Stimulated activated CD4-positive, alpha-beta T cell treated with anti-CD3 and anti-CD28 coated beads, Interleukin-1b, Interleukin-23, amount 100 ng/mL, for 1 hour (primary cell): ENCODE measurements at regions not wholly inside any gene's neighbourhood (a gene's known extent, or its start where the extent isn't known, plus 50 kb on each side); places are given as distances from the start of the nearest gene placed in this dataset.

Experiments
- DNase-seq, 2 donors: peaks; one replicate each; pipeline ENCODE4 v3.0.0-alpha.2; 2020; ENCODE audit warnings: low read depth in 2 of 2

GRCh38 chr20:22466447-22467171, 117.8 kb downstream of the FOXA2 start:
- DNase-seq, result no peak

GRCh38 chr20:22465622-22466446, 118.5 kb downstream of the FOXA2 start:
- DNase-seq, result no peak

DNA sequence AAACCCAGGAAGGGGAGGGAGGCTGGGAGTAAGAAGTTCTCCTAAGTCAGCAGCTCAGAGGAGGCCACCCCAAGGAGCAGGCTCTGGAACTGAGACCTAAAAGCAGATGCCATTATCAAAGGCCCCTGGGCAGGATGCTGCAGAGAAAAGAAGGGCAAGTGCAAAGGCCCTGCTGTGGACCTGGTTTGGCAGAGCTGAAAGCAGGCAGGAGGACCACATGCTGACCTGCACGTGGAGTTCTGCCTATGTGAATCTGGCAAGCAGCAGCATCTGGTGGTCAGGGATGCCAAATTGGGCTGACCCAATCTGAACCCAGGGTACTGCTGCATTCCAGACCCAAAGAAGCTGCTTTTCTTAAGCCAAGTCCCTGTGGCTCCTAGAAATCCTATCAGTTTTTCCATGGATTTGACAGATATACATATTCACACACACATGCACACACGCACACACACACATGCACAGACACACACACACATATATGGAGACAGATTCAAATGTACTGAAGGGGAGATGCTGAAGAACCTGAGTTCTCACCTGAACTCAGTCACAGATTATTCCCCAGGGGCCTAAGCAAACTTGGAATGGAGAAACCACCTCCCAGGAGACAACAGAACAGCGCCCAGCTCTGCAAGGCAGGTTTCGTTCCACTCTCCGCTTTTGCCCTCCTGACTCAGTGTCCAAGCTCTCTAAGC, 119.9 kb downstream of the FOXA2 start:
- DNase-seq, result no peak

DNA sequence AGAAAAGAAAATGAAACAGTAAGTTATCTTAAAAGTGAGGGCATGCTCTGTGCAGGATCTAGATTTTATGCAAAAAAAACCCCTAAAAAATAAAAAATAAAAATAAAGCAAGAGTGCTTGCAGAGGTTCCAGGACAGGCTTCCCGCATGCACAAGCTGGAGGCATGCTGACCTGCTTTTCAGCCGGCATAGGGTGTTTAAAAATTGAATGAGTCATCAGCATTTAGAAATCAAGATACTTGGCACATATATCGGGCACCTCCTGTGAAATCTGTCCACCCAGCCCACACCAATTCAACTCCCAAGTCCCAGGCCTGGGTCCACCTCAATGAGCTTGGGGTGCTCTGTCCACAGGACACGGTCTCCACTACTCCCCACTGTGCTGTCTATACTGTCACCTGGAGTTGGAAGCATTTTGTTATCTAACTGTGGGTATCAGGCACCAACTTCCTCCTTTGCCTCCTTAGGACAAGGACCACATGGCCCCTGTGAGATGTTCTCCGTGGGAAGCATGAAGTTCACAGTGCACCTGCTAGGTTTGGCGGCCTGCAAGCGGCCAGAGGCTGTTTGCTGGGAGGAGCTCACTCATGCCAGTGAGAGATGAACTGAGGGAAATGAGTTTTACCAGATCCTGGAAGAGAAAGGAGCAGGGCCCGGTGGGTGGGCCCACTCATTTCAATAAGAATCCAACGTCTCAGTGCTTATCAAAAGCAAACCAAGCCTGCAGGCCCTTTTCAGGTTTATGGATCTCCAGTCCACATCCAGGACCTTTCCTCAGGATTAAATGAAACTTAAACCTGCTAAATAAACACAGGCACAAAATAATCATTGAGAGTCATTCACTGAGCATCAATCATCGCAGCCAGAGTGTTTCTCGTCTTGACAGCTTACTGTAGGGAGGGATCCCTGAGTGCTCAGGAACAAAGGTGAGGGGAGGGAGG, 121.1 kb downstream of the FOXA2 start:
- DNase-seq, result no peak

DNA sequence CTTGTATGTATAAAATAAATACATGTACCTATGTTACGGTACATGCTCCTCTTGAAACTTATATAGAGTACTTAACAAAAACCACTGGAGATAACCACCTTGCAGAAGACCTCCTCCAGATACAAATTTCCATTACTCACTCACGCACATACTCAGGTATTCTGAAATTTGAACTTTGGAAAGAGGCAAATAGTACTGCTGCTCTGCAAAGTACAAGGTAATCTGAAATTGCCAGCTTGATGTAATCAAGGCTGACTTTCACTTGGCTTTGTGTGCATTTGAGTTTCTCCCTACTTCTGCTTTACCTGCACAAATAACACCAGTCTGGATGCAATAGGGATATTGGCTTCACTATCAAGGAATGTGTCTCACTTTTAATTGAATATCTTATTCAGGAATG, 123.6 kb downstream of the FOXA2 start:
- DNase-seq, result no peak

- no peak for DNase-seq
Measured at GRCh38 chr20:22460231-22460630, 124.1 kb downstream of the FOXA2 start.

DNA sequence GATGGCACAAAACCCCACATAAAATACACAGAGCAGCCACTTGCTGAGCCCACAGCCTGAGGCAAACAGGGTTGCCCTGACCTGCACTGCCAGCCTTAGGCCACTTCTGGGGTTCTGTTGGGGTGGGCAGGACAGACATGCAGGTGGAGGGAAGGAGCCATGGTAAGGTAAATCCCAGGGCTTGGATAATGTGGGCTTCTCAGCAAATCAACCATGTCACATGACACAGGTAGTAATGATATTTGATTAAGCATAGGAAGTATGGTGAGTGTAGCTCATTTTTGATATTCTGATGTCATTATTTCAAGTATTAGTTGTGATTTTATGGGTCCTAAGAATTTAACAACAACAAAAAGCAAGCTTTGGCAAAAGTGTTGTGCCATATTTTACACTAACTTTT, 124.6 kb downstream of the FOXA2 start:
- no peak for DNase-seq

GRCh38 chr20:22456109-22456508, 128.3 kb downstream of the FOXA2 start:
- DNase-seq, result no peak

- DNase-seq, result no peak
Measured at GRCh38 chr20:22455259-22455658, 129.1 kb downstream of the FOXA2 start.

DNA sequence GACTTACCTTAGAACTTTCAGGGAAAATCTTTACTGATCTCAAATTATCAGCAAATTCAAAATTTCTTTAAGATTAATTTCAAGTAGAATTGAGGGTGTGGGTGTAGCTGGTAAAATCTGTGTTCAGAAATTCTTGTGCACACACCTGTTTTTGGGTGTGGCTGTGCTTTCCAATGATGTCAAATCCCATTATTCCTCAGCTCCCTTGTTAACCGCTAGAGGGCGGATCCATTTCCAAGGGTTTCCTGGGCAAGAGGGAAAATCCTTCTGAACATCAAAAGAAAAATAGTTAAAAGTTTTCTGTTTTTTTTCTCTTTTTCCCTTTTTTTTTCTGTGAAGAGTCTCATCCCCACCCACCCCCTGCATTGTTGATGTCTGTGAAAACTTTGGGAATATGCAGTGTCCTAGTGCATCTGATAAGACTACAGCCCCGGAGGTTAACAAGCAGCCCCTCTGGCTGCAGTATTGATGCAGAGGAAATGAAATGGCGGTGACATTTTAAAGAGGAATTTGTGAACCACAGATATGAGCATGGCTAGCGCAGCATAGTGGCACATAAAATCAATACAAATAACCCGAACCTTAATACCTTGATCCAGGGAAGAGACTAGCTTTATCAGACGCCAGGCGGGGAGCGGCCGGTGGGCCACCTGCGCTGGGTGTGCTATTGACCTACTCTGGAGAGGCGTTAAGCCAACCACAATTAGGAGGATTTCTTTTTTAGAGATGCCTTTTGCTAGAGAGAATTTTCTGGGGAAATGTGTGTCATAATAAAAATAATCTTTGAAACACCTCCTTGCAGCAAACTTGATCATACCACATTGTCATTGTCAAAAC, 130.9 kb downstream of the FOXA2 start:
- DNase-seq, result no peak

DNA sequence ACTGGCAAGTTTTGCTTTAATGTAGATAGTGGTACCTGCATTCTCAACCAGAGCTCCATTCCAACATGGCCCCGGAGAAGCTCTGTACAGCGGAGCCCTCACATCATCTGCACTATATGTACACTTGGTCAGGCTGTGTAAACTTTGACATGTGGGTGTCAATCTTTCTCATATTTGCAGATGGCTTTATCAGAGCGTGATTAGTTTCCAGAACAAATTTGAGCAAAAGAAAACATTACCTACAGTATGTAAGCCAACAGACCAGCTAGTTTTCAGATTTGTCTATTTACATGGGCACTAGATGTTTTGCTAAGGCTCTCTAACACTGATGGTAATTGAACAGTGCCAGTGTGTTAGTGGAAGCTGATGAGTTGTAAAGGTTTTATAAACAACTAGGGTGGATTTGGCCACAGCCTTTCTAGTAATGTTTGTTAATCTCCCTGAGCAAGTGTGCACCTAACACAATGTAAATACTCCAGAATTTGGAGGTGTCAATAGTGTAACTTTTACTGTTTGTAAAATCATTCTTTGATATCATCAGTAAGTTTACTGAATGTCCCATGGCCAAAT, 131.8 kb downstream of the FOXA2 start:
- no peak for DNase-seq

DNA sequence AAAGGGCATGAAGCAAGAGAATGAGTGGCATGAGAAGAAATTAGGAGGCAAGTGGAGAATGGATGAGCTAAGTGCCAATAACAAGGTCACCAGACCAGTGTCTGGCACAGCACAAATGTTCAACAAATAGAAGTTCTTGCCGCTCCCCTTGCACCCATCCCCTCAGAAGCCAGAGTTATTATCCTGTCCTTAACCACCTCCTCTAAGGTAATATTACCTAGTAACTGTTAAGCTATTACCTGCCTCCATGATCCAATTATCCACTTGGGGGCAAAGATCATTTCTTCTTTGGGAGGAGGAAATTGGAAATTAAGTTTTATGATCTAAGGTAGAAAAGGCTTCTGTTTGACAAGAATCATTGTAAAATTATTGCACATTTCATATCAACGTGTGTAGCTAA, 133.8 kb downstream of the FOXA2 start:
- DNase-seq, result no peak

GRCh38 chr20:22449188-22449973, 135.0 kb downstream of the FOXA2 start:
- no peak for DNase-seq

DNA sequence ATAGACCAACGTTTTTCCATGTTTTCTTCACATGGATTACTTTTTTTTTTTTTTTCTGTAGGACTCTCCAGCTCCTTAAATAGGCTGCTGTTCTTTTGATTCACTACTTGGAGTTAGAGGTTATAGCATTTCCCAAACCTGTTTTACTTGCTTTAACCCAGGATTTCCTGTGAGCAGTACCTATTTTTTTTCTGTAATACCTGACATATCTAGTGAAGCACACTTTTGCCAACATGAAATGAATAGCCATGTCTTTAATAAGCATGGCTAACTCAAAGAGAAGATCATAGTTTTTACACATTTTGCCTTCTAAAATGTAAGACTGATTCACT, 137.0 kb downstream of the FOXA2 start:
- no peak for DNase-seq

- no peak for DNase-seq
Measured at GRCh38 chr20:22446613-22447446, 137.5 kb downstream of the FOXA2 start.

DNA sequence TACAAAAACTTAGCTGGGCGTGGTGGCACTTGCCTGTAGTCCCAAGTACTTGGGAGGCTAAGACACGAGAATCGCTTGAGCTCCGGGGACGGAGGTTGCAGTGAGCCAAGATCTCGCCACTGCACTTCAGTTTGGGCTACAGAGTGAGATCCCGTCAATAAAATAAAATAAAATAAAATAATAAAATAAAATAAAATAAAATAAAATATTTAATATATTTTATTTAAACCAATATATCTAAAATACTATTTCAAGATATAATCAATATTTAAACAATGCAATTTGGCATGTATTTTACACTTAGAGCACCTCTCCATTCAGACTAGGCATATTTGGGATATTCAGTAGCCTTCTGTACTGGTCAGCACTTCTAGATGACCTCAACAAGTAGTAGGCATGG, 142.1 kb downstream of the FOXA2 start:
- no peak for DNase-seq

- DNase-seq, result no peak
Measured at GRCh38 chr20:22438926-22439325, 145.4 kb downstream of the FOXA2 start.

DNA sequence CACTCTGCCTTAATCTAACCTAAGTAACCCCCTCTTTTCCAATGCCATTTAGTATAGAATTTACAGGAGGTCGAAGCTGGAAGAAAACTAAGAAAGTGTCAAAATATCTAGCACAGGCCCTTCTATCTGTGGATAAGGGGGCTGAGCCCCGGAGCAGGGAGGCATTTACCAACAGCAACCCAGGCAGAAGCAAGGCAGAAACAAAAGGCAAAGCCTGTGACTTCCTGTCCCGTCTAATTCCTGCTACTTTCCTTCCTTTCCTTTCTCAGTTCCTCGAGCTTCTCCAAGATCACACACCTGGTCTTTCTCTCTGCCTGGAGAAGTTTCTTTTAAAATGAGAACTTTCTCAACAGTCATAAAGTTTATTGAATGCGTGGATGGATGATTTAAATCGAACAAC, 146.0 kb downstream of the FOXA2 start:
- DNase-seq, result no peak

GRCh38 chr20:22437354-22437753, 147.0 kb downstream of the FOXA2 start:
- DNase-seq, result no peak
